Fibroblast of upper back skin (primary cell): ENCODE measurements at regions not wholly inside any gene's neighbourhood (a gene's known extent, or its start where the extent isn't known, plus 50 kb on each side); places are given as distances from the start of the nearest gene placed in this dataset.
A peak's percentile ranks its signal among the peaks of the same experiment; 100 is the strongest.
"Not testable (repeated sequence)": the region's sequence is repeated elsewhere in the genome, so short reads cannot be mapped to it uniquely, and the experiment has no call there.

Experiments
- DNase-seq: peaks from one replicate; pipeline ENCODE4 v3.0.0-alpha.2; 2013

DNA sequence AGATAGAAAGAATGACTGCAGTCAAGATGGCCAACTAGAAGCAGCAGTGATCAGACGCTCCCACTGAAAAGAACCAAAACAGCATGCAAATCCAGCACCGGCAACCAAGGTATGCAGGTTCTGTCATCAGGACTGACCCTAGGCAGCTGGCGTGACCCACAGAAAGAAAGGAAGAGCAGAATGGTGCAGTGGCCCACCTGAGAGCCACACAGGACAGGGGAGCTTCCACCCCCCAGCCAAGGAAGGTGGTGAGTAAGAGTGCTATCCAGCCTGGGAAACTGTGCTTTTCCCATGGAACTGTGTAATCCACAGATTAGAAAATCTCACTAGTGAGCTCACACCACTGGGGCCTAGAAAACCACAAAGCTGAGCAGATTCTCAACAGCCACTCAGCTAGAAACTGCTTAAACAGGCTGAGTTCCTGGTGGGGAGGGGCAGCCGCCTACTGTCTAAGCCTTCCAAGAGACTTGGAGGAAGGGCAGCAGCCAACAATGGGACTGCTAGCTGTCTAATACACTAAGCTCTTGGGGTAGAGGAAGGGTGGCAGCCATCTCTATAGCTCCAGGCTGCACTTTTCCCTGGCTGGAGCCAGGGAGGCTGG lies 127.9 kb downstream of the EVA1A start:
- DNase-seq, result peak; percentile 31

DNA sequence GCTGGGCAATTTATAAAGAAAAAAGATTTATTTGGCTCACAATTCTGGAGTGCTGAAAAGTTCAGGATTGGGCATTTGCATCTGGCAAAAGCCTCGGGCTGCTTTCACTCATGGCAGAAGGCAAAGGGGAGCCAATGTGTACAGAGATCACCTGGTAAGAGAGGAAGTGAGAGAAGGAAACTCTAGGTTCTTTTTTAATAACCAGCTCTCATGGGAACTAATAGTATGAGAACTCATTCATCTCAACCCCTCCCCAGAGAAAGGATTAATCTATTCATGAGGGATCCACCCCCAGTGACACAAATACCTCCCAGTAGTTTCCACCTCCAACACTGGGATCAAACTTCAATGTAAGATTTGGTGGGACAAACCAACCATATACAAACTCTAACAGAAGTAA lies 129.0 kb downstream of the EVA1A start:
- DNase-seq, result no peak

DNA sequence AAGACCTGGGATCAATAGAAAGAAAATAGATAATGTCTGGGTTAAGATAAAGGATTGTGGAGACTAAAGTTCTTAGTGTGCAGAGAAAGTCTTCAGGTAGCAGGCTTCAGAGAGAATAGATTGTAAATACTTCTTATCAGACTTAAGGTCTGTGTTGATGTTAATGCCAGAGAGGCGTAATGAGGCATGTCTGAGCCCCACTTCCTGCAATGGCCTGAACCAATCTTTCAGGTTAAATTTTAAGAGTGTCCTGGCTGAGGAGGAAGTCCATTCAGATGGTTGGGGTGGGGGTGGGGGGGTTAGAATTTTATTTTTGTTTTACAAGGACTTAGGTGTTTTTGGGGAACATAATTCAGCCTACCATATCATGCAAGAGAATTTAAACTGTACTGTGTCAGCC lies 129.5 kb downstream of the EVA1A start:
- DNase-seq, result no peak

DNA sequence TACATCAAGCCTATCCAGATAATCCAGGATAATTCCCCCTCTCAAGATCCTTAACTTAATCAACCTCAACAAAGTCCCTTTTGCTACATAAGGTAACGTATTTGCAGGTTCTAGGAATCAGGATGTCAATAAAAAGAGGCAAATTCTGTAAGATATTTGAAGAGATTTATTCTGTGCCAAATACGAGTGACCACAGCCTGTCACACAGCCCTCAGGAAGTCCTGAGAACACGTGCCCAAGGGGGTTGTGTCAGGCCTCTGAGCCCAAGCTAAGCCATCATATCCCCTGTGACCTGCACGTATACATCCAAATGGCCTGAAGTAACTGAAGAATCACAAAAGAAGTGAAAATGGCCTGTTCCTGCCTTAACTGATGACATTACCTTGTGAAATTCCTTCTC lies 130.3 kb downstream of the EVA1A start:
- DNase-seq, result not testable (repeated sequence)

DNA sequence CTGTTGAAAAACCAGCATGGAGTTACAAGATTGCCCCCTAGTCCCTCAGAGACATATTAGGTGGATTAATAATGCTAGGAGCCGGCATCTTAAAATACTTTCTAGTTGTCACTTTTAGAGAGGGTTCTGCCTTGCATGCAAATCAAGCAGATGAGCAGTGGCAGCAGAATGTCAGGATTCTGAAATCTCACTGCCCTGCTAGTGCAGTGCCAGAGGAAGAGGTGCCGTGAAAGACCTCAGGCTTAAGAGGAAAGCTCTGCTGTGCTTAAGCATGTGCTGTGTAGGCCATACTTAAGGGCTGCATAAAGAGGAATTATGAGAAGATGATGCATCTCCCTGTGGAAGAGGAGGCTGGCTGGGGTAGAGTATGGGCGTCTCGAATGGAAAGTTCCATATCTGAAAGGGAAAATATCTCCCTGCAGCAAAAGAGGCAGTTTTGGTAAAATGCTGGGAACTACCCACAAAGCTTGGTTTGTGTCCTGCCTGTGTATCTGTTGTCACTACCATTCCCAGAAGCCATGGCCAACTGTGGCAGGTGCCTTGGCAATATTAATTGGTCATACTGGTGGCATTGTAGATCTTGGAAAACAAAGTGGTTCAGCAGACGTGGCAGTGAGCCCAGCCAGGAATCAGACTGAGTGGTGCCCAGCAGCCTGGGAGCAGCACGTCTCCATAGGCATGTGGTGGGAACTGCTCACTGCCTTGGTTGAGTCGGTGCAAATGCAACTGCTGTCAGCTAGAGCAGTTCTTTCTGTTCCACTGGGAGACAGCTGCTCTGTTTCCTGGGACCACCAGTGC lies 131.9 kb downstream of the EVA1A start:
- no peak for DNase-seq

DNA sequence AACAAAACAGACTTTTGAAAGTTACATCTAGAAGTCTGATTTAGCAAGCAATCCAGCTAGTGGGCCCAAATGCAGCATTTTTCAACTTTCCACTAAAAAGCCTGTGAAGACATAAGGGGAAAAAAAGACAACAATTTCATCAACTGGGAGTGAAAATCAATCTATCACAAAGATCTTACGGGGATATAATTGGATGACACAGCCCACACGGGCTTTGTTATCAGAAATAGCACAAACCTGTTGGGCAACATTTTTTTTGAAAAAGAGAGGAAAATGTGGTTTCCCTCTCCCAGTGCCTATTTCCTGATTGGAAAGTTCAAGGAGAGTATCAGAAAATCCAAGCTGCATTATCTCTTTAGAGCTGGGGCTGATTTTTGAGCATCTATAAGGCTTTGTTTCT lies 132.7 kb downstream of the EVA1A start:
- no peak for DNase-seq

DNA sequence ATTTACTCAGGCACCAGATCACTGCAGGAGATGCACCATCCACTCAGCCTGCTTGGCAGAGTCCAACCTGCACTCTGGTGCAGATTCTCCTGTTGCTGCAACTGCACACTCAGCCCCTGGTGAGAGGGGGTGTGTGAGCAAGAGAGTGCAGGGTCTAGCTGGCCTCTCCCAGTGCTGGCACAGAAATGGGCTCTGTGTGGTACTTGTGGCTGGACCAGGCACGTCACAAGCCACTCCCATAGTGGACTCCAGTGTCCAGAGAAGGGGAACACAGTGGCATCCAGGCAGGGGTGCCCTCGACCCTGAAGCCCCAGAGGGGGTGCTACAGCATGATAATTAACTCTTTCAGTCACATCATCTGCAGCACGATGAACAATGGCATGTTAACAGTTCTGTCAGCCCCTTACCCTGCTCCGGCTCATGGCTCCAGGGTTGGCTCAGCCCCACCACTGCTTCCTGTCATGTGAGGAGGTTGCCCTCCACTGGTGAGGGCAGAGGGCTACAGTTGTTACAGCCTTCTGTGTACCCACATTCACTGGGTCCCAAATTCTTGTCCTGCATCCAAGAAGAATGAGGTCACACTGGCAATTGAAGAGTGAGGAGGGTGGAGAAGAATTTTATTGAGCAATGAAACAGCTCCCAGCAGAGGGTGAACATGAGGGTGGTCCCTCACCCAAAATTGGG lies 135.7 kb downstream of the EVA1A start:
- DNase-seq, result peak; percentile 17

DNA sequence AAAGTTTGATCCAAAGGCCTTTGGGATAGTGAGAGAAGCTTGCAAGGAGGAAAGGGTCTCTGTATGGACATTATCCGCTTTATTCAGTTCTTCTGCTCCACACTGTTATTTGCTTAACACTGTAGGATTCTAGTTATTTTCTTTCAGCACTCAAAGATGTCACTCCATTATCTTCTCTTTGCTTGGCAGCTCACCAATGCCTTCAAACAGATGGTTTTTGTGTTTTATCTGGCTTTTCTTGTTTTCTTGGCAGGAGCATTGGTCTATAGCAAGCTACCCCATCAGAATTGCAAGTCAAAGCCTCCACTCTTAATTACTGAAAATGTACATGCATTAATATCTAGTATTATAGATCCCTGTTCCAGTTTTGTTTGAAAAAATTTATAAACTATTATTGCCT lies 138.8 kb downstream of the EVA1A start:
- DNase-seq, result no peak

DNA sequence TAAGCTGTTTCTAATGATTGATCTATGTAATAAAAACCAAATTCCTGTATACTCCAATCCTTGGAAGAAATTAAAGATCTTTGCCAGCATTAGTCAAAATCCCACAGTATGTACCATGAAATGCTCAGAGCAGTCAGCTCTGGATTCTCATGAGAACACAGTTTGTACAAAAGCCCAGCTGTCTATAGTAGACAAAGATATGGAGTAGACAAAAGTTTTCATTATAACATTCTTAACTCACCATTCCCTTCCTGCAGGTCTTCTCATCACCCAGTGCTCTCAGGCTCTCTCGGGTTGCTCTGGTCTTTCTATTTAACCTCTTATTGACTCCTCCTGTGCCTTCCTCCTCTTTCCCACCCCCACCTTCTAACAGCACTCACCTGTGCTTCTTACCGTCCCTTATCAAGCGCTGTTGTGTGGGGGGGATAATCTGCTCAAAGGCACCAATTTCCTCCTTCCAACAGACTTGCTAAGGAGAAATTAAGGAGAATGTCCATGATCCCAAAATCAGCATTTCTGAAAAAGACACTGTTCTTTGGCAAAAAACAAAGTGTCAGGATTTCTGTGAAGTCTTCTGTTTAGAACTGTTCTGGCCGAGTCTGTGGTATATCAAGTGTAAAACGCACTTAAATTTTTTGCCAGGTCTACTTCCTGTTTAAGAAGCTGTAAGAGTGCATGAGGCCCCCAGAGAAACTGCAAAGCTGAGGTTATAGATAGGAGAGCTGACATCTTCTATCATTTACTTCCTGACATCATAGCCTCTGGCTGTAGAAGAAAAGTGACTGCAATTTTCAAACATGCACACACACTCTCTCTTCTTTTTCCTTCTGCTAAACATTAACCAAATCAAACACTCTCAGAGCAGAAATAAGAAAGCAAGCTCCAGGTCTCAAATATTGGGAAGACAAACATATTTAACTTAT lies 144.1 kb downstream of the EVA1A start:
- no peak for DNase-seq

DNA sequence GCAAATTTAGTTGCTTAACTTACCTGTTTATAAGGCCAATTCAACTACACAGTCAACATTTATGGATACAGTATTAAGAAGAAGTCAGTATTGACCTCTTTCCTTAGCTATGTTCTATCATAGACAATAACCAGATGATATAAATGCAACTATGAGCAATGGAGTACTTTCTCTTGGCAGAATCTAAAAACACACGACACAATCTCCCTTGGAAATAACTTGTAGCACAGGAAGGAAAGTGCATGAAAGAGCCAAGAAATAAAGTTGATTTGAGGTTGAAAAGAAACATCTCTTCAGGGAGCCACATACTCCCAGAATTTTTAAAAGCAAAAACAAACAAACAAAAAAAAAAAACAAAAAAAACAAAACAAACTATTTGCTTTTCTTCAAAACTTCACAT lies 145.0 kb downstream of the EVA1A start:
- DNase-seq, result no peak

DNA sequence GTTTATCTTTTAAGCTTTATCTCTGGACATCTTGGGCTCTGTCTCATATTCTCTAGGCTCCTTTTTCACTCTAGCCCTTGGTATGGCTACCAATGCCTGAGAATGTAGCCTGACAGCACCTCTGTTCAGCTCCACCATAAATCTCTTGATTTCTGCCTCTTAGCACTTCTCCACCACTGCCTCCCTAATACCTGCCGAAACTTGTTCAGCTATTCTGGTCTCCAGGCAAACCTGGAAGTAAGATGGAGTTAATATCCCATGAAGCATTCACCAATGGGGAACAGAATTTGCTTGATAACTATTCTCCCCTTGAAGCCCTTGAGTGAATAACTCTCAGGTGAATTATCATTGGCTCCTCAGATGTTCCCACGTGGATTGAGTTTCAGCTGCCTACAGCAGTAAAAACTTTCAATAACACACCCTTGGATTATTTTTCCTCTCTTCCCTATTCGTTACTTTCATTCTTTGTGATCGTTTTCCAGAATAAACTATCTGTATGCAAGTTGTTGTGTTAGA lies 145.6 kb downstream of the EVA1A start:
- DNase-seq, result no peak

DNA sequence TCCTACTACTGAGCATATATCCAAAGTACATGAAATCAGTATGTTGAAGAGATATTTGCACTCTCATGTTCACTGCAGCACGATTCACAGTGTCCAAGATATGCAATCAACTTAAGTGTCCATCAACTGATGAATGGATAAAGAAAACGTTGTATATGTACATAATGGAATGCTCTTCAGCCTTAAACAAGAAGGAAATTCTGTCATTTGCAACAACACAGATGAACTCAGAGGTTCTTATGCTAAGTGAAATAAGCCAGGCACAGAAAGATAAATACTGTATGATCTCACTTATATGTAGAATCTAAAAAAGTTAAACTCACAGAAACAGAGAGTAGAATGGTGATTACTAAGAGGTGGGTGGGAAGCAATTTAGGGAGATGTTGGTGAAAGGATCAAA lies 149.2 kb downstream of the EVA1A start:
- DNase-seq, result no peak

DNA sequence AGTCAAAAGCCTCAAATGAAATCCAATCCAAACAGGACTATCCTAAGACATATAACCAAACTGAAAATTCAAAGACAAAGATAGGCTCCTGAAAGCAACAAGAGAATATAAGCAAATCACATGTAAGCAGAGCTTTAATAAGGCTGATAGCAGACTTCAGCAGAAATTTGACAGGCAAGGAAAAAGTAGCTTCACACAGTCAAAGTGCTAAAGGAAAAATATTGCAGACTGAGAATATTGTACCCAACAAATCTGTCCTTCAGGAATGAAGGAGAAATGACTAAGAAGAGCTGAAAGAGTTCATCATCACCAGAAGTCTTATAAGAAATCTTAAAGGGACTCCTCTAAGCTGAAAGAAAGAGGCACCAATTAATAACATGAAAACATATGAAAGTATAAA lies 150.0 kb downstream of the EVA1A start:
- DNase-seq, result no peak

DNA sequence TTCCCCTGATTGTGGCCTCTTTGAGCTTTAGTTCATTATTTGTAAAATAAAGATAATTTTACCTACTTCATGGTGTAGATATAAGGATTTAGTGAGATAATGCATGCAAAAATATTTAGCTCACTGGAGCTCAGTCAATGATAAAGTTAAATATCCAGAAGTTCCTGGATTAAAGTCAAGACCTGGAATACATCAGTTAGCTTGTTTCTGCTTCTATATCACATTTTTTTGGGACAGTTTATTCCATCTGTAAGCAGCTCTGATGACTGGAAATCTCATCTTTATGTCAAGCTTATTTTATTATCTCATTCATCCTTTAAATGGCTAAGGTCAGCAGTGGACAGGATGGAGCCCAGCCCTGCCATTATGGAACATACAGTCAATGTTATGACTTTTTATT lies 152.0 kb downstream of the EVA1A start:
- DNase-seq, result no peak

DNA sequence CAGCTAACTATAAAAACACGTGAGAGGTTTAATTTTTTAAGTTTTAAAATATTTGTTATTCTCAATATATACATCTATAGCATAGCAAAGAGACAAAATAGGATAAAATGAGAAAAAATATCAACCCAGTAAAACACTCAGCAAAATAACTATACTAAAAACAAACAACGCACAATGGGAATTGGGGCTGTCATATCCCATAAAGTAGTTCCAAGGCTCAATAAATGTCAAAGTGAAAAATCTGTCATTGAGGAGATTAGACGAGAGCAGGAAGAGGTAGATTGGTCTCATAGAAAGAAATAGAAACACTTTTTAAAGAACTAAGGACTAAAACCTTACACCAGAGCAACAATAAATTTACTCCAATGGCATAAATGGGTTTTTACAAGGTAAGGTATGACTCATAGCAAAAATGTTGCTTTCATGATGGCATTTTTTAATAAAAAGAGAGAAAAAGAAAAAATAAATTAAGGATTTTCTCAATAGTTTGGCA lies 153.7 kb downstream of the EVA1A start:
- no peak for DNase-seq

DNA sequence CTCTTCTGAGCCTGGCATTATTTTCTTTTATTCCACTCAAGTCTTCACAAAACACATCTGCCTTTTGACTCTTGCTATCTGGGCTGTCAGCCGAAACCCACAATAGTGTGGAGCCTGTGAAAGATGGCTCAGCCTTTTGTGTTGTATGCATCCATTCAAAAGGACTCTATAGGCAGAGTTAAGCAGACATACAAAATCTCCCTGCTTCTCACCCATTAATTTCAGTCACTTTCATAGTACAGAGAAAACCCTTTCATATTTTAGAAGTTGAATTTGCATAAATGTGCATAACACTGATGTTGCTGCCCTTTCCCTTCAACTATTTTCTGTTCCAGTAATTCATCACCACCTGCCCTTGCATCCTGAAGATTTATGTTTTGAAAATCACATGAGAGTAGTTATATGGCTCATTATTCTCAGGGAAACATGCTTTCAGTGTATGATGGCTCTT lies 154.6 kb downstream of the EVA1A start:
- DNase-seq, result no peak

DNA sequence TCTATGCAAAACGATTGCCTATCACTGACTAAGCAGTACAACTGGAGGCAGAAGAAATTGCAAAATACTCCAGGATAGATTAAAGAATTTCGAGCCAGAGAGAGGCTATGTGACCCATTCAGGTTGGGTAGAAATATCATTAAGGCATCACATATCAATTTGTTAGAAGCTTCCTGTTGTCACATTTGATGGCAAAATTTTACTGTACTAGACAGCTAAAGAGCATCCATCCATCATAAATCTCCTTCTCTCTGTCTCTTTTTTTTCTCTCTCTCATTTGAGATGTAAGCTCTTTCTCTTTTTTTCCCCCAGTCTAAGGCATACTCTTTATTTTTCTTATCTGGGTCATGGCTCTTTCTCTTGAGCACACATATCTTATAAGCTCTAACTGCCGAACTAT lies 155.7 kb downstream of the EVA1A start:
- no peak for DNase-seq

DNA sequence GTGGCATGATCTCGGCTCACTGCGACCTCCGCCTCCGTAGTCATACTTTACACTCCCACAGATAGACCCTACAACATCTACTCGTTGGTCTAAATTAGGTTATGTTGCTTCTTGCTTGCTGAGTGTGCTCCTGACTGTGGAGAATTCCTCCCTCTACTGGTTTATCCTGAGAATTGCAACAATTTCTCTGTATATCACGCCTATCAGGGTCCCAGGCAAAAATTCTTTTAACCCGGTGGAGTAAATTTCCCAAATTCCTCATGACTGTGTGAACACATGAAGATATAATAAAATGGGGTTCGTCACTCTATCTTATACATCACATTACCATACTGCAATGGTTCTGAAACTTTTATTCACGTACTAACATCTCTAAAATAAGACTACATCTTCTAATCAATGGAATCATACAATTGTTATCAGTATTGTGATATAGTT lies 156.7 kb downstream of the EVA1A start:
- DNase-seq, result peak; percentile 67

DNA sequence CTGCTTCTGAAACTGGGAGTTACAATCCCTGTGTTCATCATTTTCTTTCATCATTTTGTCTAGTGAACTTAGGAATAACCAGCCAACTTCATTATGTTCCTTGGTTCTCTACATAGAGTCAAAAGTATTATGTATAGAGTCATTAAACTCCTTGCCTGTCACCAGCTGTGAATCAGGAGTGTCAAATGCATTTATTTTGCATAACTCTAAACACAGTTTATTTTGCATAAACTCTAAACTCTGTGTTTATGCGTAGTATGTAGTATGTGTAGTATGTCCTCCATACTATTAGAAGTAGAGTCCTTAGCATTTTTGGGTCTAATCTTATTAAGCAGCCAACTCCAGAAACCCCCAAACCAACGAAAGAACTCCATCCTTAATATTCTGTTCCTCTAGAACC lies 164.4 kb downstream of the EVA1A start:
- DNase-seq, result no peak

DNA sequence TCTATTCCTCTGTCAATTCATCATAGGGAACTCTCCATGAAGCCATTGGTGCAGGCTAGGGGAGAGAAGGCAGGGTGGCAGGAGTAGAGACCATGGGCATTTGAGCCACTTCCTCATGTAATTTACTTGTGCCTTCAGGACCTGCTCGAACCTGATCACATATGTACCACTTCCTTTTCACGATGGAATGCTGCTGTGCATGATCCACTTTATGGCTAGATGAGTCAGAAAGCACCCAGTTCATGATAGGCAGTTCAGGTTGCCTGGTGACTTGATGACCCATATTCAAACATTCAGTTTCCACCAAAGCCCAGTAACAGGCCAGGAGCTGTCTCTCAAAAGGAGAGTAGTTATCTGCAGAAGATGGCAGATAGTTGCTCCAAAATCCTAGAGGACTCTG lies 166.0 kb downstream of the EVA1A start:
- not testable (repeated sequence) for DNase-seq

DNA sequence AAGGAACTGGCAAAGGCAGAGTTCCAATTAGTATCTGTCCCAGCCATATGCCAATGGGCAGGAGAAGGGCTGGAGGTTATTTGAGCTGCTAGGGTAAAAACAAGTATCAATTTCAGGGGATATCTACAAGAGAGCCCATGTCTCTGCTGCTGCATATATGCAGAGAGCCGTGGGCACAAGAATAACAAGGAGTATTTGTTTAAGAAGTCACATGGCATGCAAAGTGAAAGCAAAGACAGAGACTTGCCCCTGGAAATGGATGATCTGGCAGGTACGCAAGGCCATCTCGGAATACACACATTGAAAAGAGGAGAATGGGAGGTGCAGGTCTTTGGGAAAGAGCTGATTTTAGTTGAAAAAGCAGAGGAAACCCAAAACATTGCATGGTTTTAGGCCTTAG lies 170.6 kb downstream of the EVA1A start:
- no peak for DNase-seq

DNA sequence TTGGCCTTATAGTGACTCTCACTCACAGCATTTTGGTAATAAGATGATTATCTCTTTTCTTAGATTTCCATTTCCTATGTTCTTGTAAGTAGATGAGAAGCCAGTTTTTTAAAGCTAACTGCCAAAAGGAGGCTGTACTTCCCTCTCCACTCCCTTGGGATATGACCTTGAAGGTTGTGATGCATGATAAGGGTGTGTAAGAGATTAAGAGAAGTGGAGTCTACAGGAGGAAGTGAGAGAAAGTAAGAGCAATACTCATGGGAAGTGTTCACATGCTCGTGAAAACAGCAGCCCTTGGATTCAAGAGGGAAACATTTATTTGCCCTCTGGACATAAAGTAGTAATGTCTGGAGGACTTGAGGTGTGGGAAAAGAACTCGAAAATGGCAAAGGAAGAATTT lies 171.5 kb downstream of the EVA1A start:
- DNase-seq, result no peak

DNA sequence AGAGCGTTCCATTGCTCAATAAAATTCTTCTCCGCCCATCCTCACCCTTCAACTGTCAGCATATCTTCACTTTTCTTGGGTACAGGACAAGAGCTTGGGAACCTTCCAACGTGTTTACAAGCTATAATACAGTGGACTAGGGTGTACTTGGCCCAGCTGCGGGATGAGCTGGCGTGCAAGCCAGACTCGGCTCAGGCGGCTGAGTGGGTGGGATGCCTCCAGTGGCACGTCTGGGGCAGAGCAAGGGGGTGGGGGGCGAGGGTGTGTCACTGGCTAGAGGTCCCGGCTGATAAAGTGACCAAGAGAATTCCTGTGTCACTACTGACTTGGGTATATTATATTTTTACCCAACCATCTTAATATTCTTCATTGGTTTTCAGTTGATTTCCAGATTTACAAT lies 179.7 kb downstream of the EVA1A start:
- DNase-seq, result no peak
